Adrenal gland (tissue), 9 donors: ENCODE measurements at regions not wholly inside any gene's neighbourhood (a gene's known extent, or its start where the extent isn't known, plus 50 kb on each side); places are given as distances from the start of the nearest gene placed in this dataset.

Experiments used
- DNase-seq, 7 donors: peaks; one replicate each; pipeline ENCODE4 v3.0.0-alpha.2; 2019 to 2020
- H3K27ac ChIP-seq, 5 donors: fragments of 200-600 bp; sonication (generic) in 4 of 5; 1 replicate in 3 of 5; 2 replicates in 2 of 5; pipeline versions ENCODE4 v1.5.1 to v1.8.0; 2016 to 2020; ENCODE audit warnings: mild to moderate bottlenecking in 1 of 5
- H3K27me3 ChIP-seq: fragments of 200-600 bp; 2 replicates; pipeline ENCODE4 v1.8.0; 2021
- H3K36me3 ChIP-seq, 2 donors: fragments of 200-600 bp; replicated peaks in 1 of 2; 1 replicate in 1 of 2; 2 replicates in 1 of 2; pipeline versions ENCODE4 v1.5.1 to v1.8.0; 2018 to 2022
- H3K4me1 ChIP-seq, 2 donors: fragments of 200-600 bp; replicated peaks in 1 of 2; 1 replicate in 1 of 2; 2 replicates in 1 of 2; pipeline versions ENCODE4 v1.5.1 to v1.8.0; 2018 to 2021
- H3K4me3 ChIP-seq, 4 donors: fragments of 200-600 bp; sonication (generic) in 3 of 4; one replicate each; pipeline ENCODE4 v1.5.1; 2016 to 2018
- H3K9me3 ChIP-seq, 3 donors: fragments of 200-600 bp; sonication (generic) in 1 of 3; replicated peaks in 1 of 3; 1 replicate in 2 of 3; 2 replicates in 1 of 3; pipeline versions ENCODE4 v1.5.1 to v1.8.0; 2016 to 2021
- CTCF ChIP-seq, 6 experiments: fragments of 450-650 bp in 4 of 6; fragments of 200-600 bp in 2 of 6; sonication (generic) in 1 of 6; IDR thresholded peaks; 1 replicate in 5 of 6; 2 replicates in 1 of 6; pipeline versions ENCODE4 v1.5.1 to v1.8.0; 2016 to 2021; ENCODE audit warnings: antibody characterized with exemption in 6 of 6, mild to moderate bottlenecking in 2 of 6, moderate library complexity in 1 of 6
- POLR2A ChIP-seq, 2 donors: fragments of 450-650 bp; IDR thresholded peaks; one replicate each; pipeline ENCODE4 v1.6.1; 2017; ENCODE audit warnings: antibody characterized with exemption in 2 of 2, mild to moderate bottlenecking in 2 of 2, moderate library complexity in 1 of 2
- WGBS, 4 donors: extraction: QIAGEN DNeasy Blood & Tissue Kit in 2 of 4; methylation state at CpG; one replicate each; pipeline versions ENCODE4 v1.1.5 to v1.1.7; 2013 to 2017; 5-methylcytosine and 5-hydroxymethylcytosine counted together
- intact Hi-C, 2 donors: fragments of 100-400 bp; cut with DNase I; formaldehyde crosslinking; loops; one replicate each; pipeline versions ENCODE4 v1.14.1 to v1.15.0; 2022 to 2023
- donor health status: healthy with polysubstance abuse.
- donor health status: Bipolar disorder and iron deficiency.
- donor health status: DM: yes; HTN: yes; CAD: no.
- donor health status: DM: no; HTN: no; CAD: no.
- donor health status: DM: no; HTN: no; CAD: no.

GRCh38 chr15:29364426-29365078 lies 94.9 kb upstream of the NSMCE3 start:
- intact Hi-C loops: no loop called here
- Histone ChIP-seq H3K27me3 (no peaks in the 10 kb centered on the region), H3K4me3 (no peak overlapping the region), H3K4me1 (no peaks in the 10 kb centered on the region), H3K9me3 (peaks cover 0 to 10% (median 0%) of the 10 kb centered on the region in 3 donors), H3K27ac (no peak overlapping the region), H3K36me3 (no peaks in the 10 kb centered on the region)
- no peak for TF ChIP-seq CTCF (IDR thresholded peaks at IDR 0.05)
- TF ChIP-seq POLR2A (IDR thresholded peaks at IDR 0.05): no peak
- 50 to 62% (median 58%) methylated on average over 8 of the region's 8 CpGs for WGBS, 4 donors
- no peak for DNase-seq

GRCh38 chr15:29361560-29361959 lies 91.9 kb upstream of the NSMCE3 start:
- H3K27ac ChIP-seq: no peak overlapping the region
- intact Hi-C loops: no loop called here
- H3K4me1 ChIP-seq: no peaks in the 10 kb centered on the region
- no peak for DNase-seq
- TF ChIP-seq POLR2A (IDR thresholded peaks at IDR 0.05): no peak
- no peak for TF ChIP-seq CTCF (IDR thresholded peaks at IDR 0.05)
- no peaks in the 10 kb centered on the region for H3K27me3 ChIP-seq
- no peak overlapping the region for H3K4me3 ChIP-seq
- H3K36me3 ChIP-seq: no peaks in the 10 kb centered on the region
- 72 to 88% (median 84%) methylated on average over 4 of the region's 4 CpGs for WGBS, 4 donors
- no peaks in the 10 kb centered on the region for H3K9me3 ChIP-seq

GRCh38 chr15:29360152-29360551 lies 90.5 kb upstream of the NSMCE3 start:
- TF ChIP-seq CTCF (IDR thresholded peaks at IDR 0.05): no peak
- TF ChIP-seq POLR2A (IDR thresholded peaks at IDR 0.05): no peak
- no peak for DNase-seq
- no peak overlapping the region for H3K4me3 ChIP-seq
- H3K9me3 ChIP-seq: no peaks in the 10 kb centered on the region
- intact Hi-C loops: no loop called here
- no peaks in the 10 kb centered on the region for H3K4me1 ChIP-seq
- H3K27ac ChIP-seq: no peak overlapping the region
- 56 to 83% (median 79%) methylated on average over 4 of the region's 4 CpGs for WGBS, 4 donors
- no peaks in the 10 kb centered on the region for H3K27me3 ChIP-seq
- H3K36me3 ChIP-seq: no peaks in the 10 kb centered on the region

- no peak overlapping the region for H3K27ac ChIP-seq
- no peaks in the 10 kb centered on the region for H3K9me3 ChIP-seq
- intact Hi-C loops: no loop called here
- no peak overlapping the region for H3K4me3 ChIP-seq
- DNase-seq: no peak
- H3K27me3 ChIP-seq: no peaks in the 10 kb centered on the region
- TF ChIP-seq CTCF (IDR thresholded peaks at IDR 0.05) (no peak), POLR2A (IDR thresholded peaks at IDR 0.05) (no peak)
- H3K4me1 ChIP-seq: no peaks in the 10 kb centered on the region
- no peaks in the 10 kb centered on the region for H3K36me3 ChIP-seq
- WGBS, 4 donors: 91 to 100% (median 94%) methylated on average over 1 of the region's 1 CpG
Observed at GRCh38 chr15:29356786-29357185, 87.2 kb upstream of the NSMCE3 start.
